MCF 10A (cell line): ENCODE measurements at regions not wholly inside any gene's neighbourhood (a gene's known extent, or its start where the extent isn't known, plus 50 kb on each side); places are given as distances from the start of the nearest gene placed in this dataset.

Experiments used
- BruUV-seq: library from RNA; stranded (reverse); fragments of 400-500 nt; replicated peaks from 2 replicates; lab custom pipeline; 2021; lab: Mats Ljungman, UMichigan
- CTCF ChIA-PET: fragments of 300-600 bp; sonication (Branson Sonifier 250); formaldehyde crosslinking; extraction: SDS; loops from one replicate; lab custom pipeline; 2021; ENCODE audit warnings: antibody characterized with exemption, inconsistent platforms; lab: Yijun Ruan, JAX
- POLR2A ChIA-PET: fragments of 300-600, 350-650 bp; sonication (Branson Sonifier 250); formaldehyde crosslinking; extraction: SDS; loops from one replicate; lab custom pipeline; 2020; ENCODE audit warnings: antibody characterized with exemption, inconsistent platforms; lab: Yijun Ruan, JAX
- DNase-seq: peaks from one replicate; pipeline ENCODE4 v3.0.0-alpha.2; 2018; ENCODE audit not compliant: unreplicated experiment
- H3K27ac Mint-ChIP-seq: one replicate; pipeline ENCODE4 v1.8.0; 2022; ENCODE audit warnings: mild to moderate bottlenecking, low read depth, mixed read lengths; ENCODE audit not compliant: unreplicated experiment
- H3K27me3 Mint-ChIP-seq: one replicate; pipeline ENCODE4 v1.8.0; 2022; ENCODE audit warnings: mixed read lengths; ENCODE audit not compliant: insufficient read depth, unreplicated experiment
- H3K36me3 Mint-ChIP-seq: one replicate; pipeline ENCODE4 v1.8.0; 2022; ENCODE audit warnings: mild to moderate bottlenecking, moderate library complexity, mixed read lengths; ENCODE audit not compliant: insufficient read depth, unreplicated experiment
- H3K4me1 Mint-ChIP-seq: one replicate; pipeline ENCODE4 v1.8.0; 2022; ENCODE audit warnings: mixed read lengths; ENCODE audit not compliant: insufficient read depth, unreplicated experiment
- H3K4me3 Mint-ChIP-seq: one replicate; pipeline ENCODE4 v1.8.0; 2022; ENCODE audit warnings: mild to moderate bottlenecking, moderate library complexity, mixed read lengths; ENCODE audit not compliant: unreplicated experiment
- H3K9me3 Mint-ChIP-seq: one replicate; pipeline ENCODE4 v1.8.0; 2022; ENCODE audit warnings: mixed read lengths; ENCODE audit not compliant: unreplicated experiment
- CTCF ChIP-seq: fragments of 200-600 bp; IDR thresholded peaks from one replicate; pipeline ENCODE4 v1.8.0; 2022; ENCODE audit warnings: antibody characterized with exemption, mild to moderate bottlenecking; ENCODE audit not compliant: unreplicated experiment
- intact Hi-C: fragments of 100-400 bp; cut with micrococcal nuclease; formaldehyde crosslinking; loops from 2 replicates; pipeline ENCODE4 v1.14.1; 2022

DNA sequence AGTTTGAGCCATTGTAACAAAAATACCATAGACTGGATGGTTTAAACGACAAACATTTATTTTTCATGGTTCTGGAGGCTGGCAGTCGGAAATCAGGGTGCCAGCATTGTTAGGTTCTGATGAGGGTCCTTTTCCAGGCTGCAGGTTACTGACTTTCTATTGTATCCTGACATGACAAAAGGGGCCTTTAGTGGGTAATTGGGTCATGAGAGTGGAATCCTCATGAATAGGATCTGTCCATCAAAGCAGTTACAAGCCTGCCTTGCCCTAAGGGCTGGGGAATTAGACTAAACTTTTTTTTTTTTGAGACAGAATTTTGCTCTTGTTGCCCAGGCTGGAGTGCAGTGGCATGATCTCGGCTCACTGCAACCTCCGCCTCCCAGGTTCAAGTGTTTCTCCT is 347.9 kb upstream of the TSHZ2 start:
- intact Hi-C loops, result no loop called here
- no peaks in the 10 kb centered on the region for H3K4me1 Mint-ChIP-seq
- no peak for TF ChIP-seq CTCF
- no peaks in the 10 kb centered on the region for H3K36me3 Mint-ChIP-seq
- no peak overlapping the region for H3K4me3 Mint-ChIP-seq
- no TSS peak for BruUV-seq
- POLR2A ChIA-PET, result interaction anchor here (0.5 kb wide), 1 partner anchor 762 kb away, joined by 3 read pairs; no protein-coding TSS in a partner anchor
- no peak overlapping the region for H3K27ac Mint-ChIP-seq
- no peaks in the 10 kb centered on the region for H3K27me3 Mint-ChIP-seq
- DNase-seq, result no peak
- CTCF ChIA-PET, result interaction anchor here (1.1 kb wide), 1 partner anchor 593 kb away, joined by 4 read pairs; no protein-coding TSS in a partner anchor
- no peaks in the 10 kb centered on the region for H3K9me3 Mint-ChIP-seq

DNA sequence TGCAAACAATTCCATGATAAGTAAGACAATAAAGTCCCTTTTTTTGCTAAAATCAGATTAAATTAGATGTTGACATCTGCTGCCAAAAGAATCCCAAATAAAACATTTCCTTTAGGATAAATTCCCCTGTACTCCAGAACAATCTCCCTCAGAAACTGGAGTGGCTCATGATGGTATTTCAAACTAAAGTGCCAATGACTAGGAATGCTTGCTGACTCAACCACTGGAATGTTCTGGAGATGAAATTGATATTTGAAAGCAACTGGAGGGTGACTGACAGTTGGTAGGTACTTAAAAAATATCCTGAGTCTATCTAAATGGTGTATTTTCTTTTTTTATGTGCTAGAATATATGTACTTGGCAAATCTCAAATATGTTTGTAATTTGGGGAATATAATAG is 350.1 kb upstream of the TSHZ2 start:
- no TSS peak for BruUV-seq
- CTCF ChIA-PET, result no interaction called here
- H3K36me3 Mint-ChIP-seq, result no peaks in the 10 kb centered on the region
- H3K9me3 Mint-ChIP-seq, result no peaks in the 10 kb centered on the region
- H3K27ac Mint-ChIP-seq, result no peak overlapping the region
- H3K4me1 Mint-ChIP-seq, result no peaks in the 10 kb centered on the region
- no peak for TF ChIP-seq CTCF
- DNase-seq, result no peak
- no peaks in the 10 kb centered on the region for H3K27me3 Mint-ChIP-seq
- POLR2A ChIA-PET, result no interaction called here
- intact Hi-C loops, result no loop called here
- H3K4me3 Mint-ChIP-seq, result no peak overlapping the region

- intact Hi-C loops, result no loop called here
- CTCF ChIA-PET, result interaction anchor here (1.0 kb wide), 1 partner anchor 10 kb away, joined by 3 read pairs; no protein-coding TSS in a partner anchor
- no TSS peak for BruUV-seq
- TF ChIP-seq CTCF, result no peak
- Mint-ChIP-seq H3K27me3 (peaks cover 4% of the 10 kb centered on the region), H3K9me3 (no peaks in the 10 kb centered on the region), H3K4me1 (no peaks in the 10 kb centered on the region), H3K4me3 (no peak overlapping the region), H3K27ac (no peak overlapping the region), H3K36me3 (no peaks in the 10 kb centered on the region)
- no peak for DNase-seq
- POLR2A ChIA-PET, result no interaction called here
Observed at GRCh38 chr20:52621401-52621800, 350.8 kb upstream of the TSHZ2 start.

GRCh38 chr20:52619671-52620070 is 352.5 kb upstream of the TSHZ2 start:
- no TSS peak for BruUV-seq
- CTCF ChIA-PET, result no interaction called here
- H3K4me3 Mint-ChIP-seq, result no peak overlapping the region
- no peaks in the 10 kb centered on the region for H3K9me3 Mint-ChIP-seq
- POLR2A ChIA-PET, result no interaction called here
- no peaks in the 10 kb centered on the region for H3K36me3 Mint-ChIP-seq
- peaks cover 13% of the 10 kb centered on the region for H3K27me3 Mint-ChIP-seq
- DNase-seq, result no peak
- H3K4me1 Mint-ChIP-seq, result no peaks in the 10 kb centered on the region
- no peak overlapping the region for H3K27ac Mint-ChIP-seq
- intact Hi-C loops, result no loop called here
- no peak for TF ChIP-seq CTCF
